ENCODE measurements at regions not wholly inside any gene's neighbourhood (a gene's known extent, or its start where the extent isn't known, plus 50 kb on each side); places are given as distances from the start of the nearest gene placed in this dataset.
"Not testable (repeated sequence)": the region's sequence is repeated elsewhere in the genome, so short reads cannot be mapped to it uniquely, and the experiment has no call there.

DNA sequence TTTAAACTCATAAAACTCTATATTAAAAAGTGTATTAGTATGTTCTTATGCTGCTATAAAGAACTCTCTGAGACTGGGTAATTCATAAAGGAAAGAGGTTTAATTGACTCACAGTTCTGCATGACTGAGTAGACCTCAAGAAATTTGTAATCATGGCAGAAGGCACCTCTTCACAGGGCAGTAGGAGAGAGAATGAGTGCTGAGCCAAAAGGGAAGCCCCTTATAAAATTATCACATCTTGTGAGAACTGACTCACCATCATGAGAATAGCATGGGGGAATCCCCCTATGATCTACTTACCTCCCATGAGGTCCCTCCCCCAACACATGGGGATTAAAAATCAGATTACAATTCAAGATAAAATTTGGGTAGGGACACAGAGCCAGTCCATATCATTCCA, 463.2 kb downstream of the KLHL13 start:
- DNase-seq: no peak

GRCh38 chrX:117645639-117646038, 471.0 kb downstream of the KLHL13 start:
- no peak for DNase-seq

DNA sequence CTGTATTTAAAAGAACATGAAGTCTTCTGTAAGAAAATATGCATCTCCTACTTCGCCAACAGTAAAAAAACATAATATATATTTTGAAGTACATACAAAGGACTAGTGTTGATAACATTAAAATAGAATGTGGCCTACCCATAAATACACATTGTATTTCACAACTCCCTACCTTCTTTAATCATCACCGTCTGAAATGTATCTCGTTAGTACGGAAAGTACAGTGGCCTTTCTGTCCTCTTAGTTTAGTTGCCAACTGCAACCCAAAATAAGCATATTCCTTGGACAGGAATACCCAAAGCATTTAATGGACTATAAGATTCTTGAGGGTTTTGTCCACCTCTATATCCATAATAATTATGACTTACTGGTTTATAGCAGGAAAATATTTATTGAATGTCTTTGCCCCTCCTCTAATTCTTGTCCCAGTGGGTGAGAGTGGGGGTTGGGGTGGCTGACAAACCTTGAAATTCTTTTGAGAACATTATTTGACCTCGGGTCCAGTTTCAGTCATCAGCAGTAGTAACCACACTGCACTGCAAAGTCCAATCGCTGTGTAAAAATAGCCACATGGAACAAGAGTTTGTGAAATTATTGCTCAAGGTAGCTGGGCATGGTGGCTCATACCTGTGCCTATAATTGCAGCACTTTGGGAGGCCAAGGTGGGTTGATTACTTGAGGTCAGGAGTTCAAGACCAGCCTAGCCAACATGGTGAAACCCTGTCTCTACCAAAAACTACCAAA, 474.5 kb downstream of the KLHL13 start:
- DNase-seq: no peak

DNA sequence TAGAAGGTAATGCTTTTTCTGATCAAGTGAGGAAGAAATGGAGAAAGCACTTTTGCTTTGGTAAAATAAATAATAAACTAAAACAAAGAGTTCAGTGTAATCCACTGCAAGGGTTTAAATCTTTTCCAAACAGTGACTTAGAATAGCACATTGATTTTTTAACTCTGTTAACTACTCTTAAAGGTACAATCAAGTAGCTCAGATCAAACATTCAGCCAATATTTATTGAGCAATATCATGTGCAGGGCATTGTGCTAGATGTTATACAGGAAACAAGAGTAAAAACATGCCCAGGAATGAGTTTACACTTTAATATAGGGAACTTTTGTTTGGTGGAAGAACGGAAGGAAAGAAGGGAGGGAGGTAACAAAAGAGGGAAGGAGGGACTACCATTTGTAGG, 479.8 kb downstream of the KLHL13 start:
- DNase-seq: no peak

DNA sequence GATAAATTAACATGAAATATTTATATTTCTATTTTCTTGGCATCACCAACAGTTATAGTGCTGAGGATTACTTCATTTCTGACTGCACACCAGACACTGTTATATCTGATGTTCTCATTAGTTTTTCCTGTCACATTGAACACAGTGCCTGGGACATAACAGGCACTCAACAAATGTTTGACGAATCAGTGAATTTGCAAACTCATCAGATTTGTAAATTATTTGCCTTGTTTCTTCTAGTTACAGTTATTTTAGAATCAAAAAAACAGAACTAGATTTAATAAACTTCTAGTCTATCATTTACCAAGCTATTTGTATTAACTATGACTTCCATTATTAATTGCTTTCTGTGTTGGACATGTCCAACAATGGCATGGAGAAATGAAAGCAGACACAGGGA, 483.3 kb downstream of the KLHL13 start:
- DNase-seq: no peak

GRCh38 chrX:117628381-117628780, 488.2 kb downstream of the KLHL13 start:
- no peak for DNase-seq

DNA sequence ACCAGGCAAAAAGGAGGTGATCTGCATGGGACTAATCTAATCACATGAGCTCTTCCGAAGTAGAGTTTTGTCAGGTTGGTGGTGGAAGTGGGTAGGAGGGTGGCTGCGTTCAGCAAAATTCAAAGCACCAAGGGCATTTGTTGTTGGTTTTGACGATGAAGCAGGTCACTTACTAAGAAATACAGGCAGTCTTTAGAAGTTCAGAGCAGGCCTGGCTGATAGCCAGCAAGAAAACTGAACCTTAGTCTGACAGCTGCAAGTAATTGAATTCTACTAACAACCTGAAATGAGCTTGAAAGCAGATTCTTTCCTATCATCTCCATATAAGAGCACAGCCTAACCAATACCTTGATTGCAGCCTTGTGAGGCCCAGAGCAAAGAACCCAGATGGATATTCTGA, 505.8 kb downstream of the KLHL13 start:
- no peak for DNase-seq

- DNase-seq: no peak
Observed at GRCh38 chrX:117610049-117610448, 506.6 kb downstream of the KLHL13 start.

DNA sequence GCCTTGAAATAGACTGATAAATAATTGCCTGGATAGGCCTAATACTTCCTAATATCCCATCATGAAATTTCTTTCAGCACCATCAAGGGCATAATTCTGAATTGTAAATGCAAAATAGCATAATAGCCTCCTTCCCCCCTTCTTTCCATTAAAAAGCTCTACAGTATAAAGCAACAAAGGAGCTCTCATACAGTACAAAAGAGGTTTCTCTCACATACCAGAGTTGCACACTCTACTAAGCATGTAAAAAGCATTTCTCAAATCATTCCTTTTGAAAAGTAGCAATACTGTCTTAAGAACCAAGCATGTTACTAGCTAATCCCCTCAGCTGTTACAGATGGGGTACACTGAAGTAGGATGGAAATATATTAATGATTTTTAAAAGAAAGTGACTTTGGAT, 509.0 kb downstream of the KLHL13 start:
- DNase-seq: no peak

DNA sequence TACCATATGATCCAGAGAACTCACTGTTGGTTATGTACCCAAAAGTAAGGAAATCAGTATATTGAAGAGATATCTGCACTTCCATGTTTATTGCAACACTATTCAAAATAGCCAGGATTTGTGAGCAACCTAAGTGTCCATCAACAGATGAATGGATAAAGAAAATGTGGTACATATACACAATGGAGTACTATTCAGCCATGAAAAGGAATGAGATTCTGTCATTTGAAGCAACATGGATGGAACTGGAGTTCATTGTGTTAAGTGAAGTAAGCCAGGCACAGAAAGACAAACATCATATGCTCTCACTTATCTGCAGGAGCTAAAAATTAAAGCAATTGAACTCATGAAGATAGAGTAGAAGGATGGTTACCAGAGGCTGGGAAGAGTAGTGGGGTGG, 510.5 kb downstream of the KLHL13 start:
- DNase-seq: not testable (repeated sequence)

GRCh38 chrX:117570160-117570559, 546.5 kb downstream of the KLHL13 start:
- no peak for DNase-seq

DNA sequence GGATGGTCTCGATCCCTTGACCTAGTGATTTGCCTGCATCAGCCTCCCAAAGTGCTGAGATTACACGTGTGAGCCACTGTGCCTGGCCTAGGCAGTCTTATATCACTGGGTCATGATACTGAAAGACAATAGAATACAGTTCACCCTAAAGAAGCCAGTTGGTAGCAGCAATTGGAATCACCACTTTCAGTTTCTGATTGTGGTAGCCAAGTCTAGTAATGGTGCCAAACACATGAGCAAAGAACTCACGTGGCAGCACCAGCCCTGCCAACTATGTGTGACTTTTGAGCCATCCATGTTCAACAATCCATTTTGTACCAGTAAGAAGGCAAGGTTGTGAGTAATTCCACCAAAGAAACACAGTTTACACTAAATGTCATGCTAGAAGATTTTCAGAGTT, 548.4 kb downstream of the KLHL13 start:
- no peak for DNase-seq

DNA sequence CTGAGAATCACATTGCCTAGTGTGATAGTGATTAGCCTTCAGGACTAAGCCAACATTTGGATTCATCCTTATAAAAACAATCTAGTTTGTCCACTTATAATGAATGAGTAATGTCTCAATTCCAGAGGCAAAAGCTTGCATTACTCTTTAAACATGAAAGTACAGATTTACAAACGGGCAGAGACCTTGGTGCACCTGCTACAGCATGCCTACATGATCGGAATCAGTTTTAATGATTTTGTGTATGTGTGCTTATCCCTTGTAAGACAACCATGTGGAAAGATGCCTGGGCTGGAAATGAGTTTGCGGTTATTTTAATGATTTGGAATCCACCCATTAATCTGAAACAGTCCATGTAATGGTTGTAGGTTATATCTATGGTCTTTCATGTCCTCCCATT, 572.7 kb downstream of the KLHL13 start:
- DNase-seq: no peak

DNA sequence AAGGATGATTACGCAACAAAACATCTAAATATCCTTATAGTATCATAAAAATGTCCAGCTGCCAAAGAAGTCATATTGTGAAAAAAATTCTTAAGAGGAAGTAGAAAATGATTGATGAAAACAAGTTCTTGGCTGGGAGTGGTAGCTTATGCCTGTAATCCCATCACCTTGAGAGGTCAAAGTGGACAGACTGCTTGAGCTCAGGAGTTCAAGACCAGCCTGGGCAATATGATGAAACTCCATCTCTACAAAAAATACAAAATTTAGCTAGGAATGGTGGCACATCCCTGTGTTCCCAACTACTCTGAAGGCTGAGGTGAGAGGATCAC, 577.6 kb downstream of the KLHL13 start:
- DNase-seq: no peak

DNA sequence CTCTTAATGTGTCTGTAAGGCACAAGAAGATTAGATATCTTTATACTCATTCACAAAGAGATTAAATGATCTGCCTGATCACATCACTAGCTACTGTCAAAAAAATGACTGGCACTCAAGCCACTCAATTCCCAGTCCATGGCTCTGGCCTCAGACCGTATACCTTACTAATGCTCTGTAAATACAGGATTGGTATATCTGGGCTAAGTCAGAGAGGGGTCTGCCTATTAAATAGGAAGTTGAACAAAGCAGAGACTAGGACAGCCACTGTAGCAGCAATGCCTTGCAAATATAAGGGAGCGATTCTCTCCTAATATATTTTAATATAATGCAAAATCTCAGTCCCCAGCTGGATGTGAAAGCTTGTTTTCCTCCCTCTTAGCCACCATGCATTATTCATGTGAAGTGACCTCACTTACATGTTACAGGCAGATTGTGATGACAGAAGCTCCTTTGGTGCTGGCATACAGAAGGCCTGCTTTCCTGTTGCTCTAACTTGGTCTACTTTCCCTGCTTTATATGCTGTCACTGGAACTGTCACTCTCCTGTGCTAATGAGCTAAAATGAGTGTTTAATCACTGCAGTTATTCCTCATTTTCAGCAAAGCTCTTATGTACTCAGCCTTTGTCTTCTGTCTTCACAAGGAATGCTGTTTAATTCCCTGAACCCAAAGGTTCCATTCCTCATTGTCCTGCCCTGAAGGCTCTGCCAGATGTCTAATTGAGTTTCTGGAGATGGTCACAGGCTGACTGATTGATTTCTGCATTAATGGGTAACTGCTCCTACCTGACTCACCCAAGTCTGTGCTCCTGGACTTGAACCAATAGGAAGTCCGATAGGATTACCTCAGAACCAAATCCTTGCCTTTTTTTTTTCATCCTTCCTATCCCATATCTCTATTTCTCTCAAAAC, 578.2 kb downstream of the KLHL13 start:
- DNase-seq: no peak

GRCh38 chrX:117532339-117532738, 584.3 kb downstream of the KLHL13 start:
- no peak for DNase-seq

GRCh38 chrX:117522725-117523700, 593.6 kb downstream of the KLHL13 start:
- DNase-seq: no peak

GRCh38 chrX:117517994-117518393, 598.6 kb downstream of the KLHL13 start:
- no peak for DNase-seq

- DNase-seq: no peak
Observed at GRCh38 chrX:117511379-117511778, 605.2 kb downstream of the KLHL13 start.

GRCh38 chrX:117510453-117510852, 606.2 kb downstream of the KLHL13 start:
- DNase-seq: no peak

DNA sequence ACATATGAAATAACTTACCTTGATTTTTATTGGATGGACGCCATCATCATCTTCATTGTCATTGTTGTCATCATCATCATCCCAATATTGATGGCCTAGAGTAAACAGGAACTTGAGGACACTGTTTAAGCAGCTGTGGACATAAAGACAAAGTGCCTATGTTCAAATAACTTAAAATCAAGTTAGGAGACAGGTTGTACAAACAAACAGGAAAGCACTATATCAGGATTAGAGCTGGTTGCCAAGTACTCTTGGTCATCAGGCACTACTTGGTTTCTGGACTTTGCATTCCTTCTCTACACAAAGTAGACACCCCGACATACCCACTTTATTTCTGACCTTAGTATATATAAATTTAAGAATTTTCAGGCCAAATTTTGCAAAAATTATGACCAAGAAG, 608.6 kb downstream of the KLHL13 start:
- no peak for DNase-seq

DNA sequence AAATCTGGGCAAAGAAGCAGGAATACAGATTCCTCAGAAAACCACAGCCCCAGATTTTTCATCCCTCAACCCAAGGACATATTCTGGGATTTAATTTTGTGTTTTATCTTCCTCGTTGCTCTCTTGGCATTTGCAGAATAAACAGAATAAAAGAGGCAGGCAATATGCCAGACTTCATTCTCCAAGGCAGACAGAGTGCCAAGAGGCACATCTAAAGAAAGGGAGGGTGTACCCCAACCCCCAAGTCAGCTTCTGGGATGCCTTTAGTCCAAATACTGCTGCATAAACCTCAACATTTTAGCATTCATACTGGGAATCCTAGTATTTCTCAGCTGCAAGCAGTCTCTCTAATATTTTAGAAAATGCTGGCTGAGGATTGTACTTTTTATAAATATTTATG, 629.2 kb downstream of the KLHL13 start:
- DNase-seq: no peak

DNA sequence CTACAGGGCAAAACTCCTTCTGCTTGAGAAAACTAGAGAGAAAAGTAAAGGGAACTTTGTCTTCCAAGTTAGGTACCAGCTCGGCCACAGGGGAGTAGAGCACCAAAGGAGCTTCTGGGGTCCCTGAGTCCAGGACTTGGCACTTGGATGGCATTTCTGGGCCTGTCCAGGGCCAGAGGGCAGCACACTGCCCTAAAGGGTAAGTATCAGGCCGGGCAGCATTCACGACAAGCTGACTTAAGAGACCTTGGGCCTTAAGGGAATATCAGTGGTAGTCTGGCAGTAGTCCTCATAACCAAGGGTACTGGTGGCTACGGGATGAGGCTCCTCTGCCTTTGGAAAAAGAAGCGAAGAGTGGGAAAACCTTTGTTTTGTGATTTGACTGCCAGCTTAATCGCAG, 632.7 kb downstream of the KLHL13 start:
- DNase-seq: no peak
